ENCODE measurements at regions not wholly inside any gene's neighbourhood (a gene's known extent, or its start where the extent isn't known, plus 50 kb on each side); places are given as distances from the start of the nearest gene placed in this dataset.

DNA sequence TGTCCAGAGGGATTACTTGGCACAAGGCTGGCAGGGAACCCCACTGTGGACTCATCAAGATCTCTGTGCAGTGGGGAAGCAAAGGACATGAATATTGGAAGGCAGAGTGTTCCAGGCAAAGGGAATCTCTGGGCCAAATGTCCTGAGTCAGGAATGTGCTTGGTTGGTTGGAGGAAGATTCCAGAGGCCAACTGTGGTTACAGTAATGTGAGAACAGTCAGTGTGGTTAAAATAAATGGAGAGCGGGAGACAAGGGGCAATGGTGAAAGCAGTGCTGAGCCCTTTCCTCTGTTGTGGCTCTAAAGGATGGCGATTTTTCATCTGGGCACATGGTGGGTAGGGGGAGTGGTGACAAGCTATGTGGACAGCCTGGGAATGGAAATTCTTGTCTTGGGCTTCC is 948.2 kb downstream of the BCL11B start:
- Mint-ChIP-seq H3K4me1 (ENCODE audit: low read depth in 2 of 2) (peaks cover 4 to 6% of the 10 kb centered on the region in 2 donors), H3K36me3 (ENCODE audit: insufficient read depth) (no peaks in the 10 kb centered on the region), H3K4me3 (no peak overlapping the region), H3K27me3 (no peaks in the 10 kb centered on the region), H3K27ac (peak overlapping the region in 1 of 2 donors; percentile 10), H3K9me3 (peaks cover 0 to 2% of the 10 kb centered on the region in 2 donors)
- no peak for DNase-seq
- no peak for ATAC-seq (replicated peaks)

DNA sequence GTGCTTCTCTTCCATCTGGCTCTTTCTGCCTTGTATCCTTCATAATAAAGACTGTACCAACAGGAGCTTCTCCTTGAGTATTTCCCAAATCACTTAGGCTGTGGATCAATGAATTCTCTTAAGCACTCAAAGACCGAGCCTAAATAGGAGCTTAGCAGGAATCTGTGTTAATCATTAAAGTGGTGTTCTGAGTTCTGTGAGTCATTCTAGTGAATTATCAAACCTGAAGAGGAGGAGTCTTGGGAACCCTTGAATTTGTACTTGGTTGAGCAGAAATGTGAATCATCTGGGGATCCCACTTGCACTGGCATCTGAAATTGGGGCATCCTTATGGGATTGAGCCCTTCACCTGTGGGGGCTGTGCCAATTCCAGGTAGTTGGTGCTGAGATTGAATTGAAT is 946.2 kb downstream of the BCL11B start:
- peaks cover 0 to 2% of the 10 kb centered on the region in 2 donors for H3K9me3 Mint-ChIP-seq
- H3K27me3 Mint-ChIP-seq: no peaks in the 10 kb centered on the region
- ATAC-seq (replicated peaks) (no peak), DNase-seq (no peak)
- no peaks in the 10 kb centered on the region for H3K36me3 Mint-ChIP-seq (ENCODE audit: insufficient read depth)
- peaks cover 4 to 6% of the 10 kb centered on the region in 2 donors for H3K4me1 Mint-ChIP-seq (ENCODE audit: low read depth in 2 of 2)
- H3K4me3 Mint-ChIP-seq: no peak overlapping the region
- no peak overlapping the region for H3K27ac Mint-ChIP-seq

DNA sequence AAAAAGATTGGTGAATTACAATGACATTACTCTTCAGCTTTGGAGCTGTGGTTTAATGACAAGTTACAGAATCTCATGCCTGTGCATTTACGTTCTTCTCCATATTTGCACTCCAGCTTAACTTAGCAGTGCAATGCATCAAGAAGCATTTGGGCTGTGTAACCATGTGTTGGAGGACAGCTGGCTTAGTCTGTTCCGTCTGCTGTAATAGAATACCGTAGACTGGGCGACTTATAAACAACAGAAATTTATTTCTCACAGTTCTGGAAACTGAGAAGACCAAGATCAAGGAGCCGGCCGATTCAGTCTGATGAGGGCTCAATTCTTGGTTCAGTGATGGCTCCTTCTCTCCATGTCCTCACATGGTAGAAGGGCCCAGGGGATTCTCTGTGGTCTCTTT is 943.5 kb downstream of the BCL11B start:
- DNase-seq: no peak
- Mint-ChIP-seq H3K4me1 (ENCODE audit: low read depth in 2 of 2) (no peaks in the 10 kb centered on the region), H3K4me3 (no peak overlapping the region), H3K36me3 (ENCODE audit: insufficient read depth) (no peaks in the 10 kb centered on the region), H3K27ac (no peak overlapping the region), H3K27me3 (no peaks in the 10 kb centered on the region), H3K9me3 (peaks cover 0 to 2% of the 10 kb centered on the region in 2 donors)
- no peak for ATAC-seq (replicated peaks)

DNA sequence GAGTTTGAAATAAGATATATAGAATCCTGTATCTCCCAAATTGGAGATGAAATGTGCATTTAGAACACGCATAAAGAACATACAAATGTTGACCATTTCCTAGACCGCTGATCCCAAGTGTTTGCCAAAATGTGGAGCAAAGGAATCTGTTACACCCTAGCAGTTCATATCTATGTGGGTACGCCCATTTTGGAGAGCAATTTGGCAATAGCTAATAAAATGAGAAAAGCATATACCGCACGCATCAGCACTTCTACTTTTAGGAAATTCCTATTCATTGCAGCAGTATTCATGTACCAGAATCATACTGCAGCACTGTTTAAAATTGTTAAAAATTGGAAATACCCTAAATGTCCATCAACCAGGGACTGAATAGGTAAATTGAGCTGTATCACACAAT is 937.8 kb downstream of the BCL11B start:
- Mint-ChIP-seq H3K9me3 (no peaks in the 10 kb centered on the region), H3K27me3 (no peaks in the 10 kb centered on the region), H3K4me1 (ENCODE audit: low read depth in 2 of 2) (no peaks in the 10 kb centered on the region), H3K36me3 (ENCODE audit: insufficient read depth) (no peaks in the 10 kb centered on the region), H3K4me3 (no peak overlapping the region), H3K27ac (no peak overlapping the region)
- DNase-seq: no peak
- ATAC-seq (replicated peaks): no peak

DNA sequence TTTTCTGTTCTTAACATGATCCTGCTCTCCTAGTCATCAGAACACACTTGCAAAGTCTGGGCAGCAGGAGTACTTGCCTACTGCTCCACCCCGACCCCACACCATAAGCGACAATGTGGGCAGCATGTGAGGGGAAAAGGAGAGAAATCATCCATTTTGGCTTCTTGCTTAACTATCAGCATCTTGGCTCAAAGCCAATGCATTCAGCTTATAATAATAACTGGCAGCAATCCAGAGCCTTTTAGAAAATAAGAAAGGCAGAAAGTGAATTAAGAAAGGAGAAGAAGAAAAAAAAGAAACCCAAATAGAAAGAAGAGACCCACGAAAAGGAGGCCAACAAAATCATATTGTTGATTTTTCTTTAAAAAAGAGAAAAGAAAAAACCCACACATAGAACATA is 930.8 kb downstream of the BCL11B start:
- ATAC-seq (replicated peaks): no peak
- no peak overlapping the region for H3K27ac Mint-ChIP-seq
- H3K9me3 Mint-ChIP-seq: no peaks in the 10 kb centered on the region

DNA sequence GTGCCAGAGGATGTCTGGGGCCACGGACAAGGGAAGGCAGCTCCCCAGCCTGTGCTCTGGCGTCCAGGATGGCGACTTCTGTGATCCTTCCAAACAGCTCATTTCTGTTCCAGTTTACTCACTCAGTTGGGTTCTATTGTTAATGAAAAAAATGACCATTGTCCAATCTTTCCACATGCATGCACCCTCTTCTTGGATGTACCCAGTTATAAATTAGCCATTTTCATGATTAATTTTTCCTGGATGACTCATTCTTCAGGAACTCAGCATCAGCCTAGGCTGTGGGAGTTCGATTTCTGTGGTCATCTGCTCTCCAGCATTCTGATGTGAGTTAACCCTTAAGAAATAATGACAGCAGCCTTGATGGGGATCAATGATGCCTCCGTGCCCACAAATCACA is 926.8 kb downstream of the BCL11B start:
- no peak overlapping the region for H3K4me3 Mint-ChIP-seq
- H3K27ac Mint-ChIP-seq: peak overlapping the region in 1 of 2 donors; percentile 25
- DNase-seq: no peak
- peaks cover 4 to 5% of the 10 kb centered on the region in 2 donors for H3K4me1 Mint-ChIP-seq (ENCODE audit: low read depth in 2 of 2)
- no peaks in the 10 kb centered on the region for H3K27me3 Mint-ChIP-seq
- H3K9me3 Mint-ChIP-seq: no peaks in the 10 kb centered on the region
- no peaks in the 10 kb centered on the region for H3K36me3 Mint-ChIP-seq (ENCODE audit: insufficient read depth)
- no peak for ATAC-seq (replicated peaks)

More for the DNA sequence above, 930.8 kb downstream of the BCL11B start:
- Mint-ChIP-seq H3K4me3 (no peak overlapping the region), H3K36me3 (ENCODE audit: insufficient read depth) (no peaks in the 10 kb centered on the region), H3K27me3 (no peaks in the 10 kb centered on the region), H3K4me1 (ENCODE audit: low read depth in 2 of 2) (peaks cover 0 to 3% of the 10 kb centered on the region in 2 donors)
- DNase-seq: no peak

DNA sequence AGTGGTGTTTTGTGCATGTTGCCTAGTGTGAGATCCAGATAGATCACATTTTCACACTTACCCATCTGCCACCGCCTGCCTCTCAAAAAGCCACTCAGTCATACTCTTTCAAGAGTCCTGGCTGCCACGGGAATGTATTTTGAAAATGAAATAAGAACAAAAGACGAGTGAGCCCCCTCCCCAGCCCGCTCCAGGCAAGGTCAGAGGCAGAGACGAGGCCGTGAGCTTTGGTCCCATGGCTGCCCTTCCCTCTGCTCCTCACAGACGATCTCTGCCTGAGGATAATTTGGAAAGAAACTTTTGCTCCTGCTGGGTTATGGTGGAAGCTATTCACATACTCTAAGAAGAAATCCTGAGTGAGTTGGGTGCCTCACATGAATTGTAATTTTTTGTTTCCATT is 924.3 kb downstream of the BCL11B start:
- no peaks in the 10 kb centered on the region for H3K9me3 Mint-ChIP-seq
- H3K27me3 Mint-ChIP-seq: no peaks in the 10 kb centered on the region
- DNase-seq (no peak), ATAC-seq (replicated peaks) (no peak)
- H3K36me3 Mint-ChIP-seq (ENCODE audit: insufficient read depth): no peaks in the 10 kb centered on the region
- H3K4me1 Mint-ChIP-seq (ENCODE audit: low read depth in 2 of 2): peaks cover 6 to 9% of the 10 kb centered on the region in 2 donors
- H3K27ac Mint-ChIP-seq: no peak overlapping the region
- no peak overlapping the region for H3K4me3 Mint-ChIP-seq

DNA sequence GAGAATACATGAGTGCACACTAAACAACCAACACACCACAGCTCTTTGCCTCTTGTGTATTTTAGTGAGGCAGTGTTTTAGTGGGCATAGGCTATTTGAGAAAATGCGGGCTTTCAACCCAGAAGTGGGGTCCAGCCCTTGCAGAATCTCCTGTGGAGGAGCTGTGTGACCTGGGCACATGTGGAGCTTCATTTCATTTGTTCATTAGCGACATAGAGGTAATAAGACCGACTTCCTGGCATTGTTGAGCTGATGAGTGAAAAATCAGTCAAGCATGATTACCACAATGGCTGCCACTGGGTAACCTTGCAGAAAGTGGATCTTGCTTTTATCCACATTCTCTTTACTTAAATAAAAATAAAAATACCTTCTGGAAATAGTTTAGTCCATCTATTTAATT is 923.5 kb downstream of the BCL11B start:
- DNase-seq (no peak), ATAC-seq (replicated peaks) (no peak)
- H3K4me3 Mint-ChIP-seq: no peak overlapping the region
- peaks cover 6 to 9% of the 10 kb centered on the region in 2 donors for H3K4me1 Mint-ChIP-seq (ENCODE audit: low read depth in 2 of 2)
- H3K36me3 Mint-ChIP-seq (ENCODE audit: insufficient read depth): no peaks in the 10 kb centered on the region
- no peak overlapping the region for H3K27ac Mint-ChIP-seq
- H3K9me3 Mint-ChIP-seq: no peaks in the 10 kb centered on the region
- H3K27me3 Mint-ChIP-seq: no peaks in the 10 kb centered on the region

DNA sequence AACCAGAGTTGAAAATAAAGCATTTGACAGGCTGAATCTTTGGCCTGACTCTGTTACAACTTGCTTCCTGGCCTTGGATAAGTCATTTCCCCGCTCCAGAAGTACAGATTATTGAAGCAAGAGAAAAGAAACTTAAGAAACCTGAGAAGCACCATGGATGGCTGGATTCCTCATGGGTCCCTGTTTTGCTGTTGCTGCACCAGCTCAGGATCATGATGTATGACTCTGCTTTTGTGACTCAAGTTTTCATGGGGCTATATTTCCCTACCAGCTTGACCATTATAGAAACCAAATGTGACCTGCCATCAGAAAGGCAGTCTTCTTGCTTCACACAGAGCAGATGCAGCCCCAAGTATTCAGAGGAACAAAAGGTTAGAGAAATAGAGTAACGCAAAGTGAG is 921.8 kb downstream of the BCL11B start:
- H3K36me3 Mint-ChIP-seq (ENCODE audit: insufficient read depth): no peaks in the 10 kb centered on the region
- peaks cover 6 to 9% of the 10 kb centered on the region in 2 donors for H3K4me1 Mint-ChIP-seq (ENCODE audit: low read depth in 2 of 2)
- H3K27me3 Mint-ChIP-seq: no peaks in the 10 kb centered on the region
- peak overlapping the region in 1 of 2 donors; percentile 14 for H3K27ac Mint-ChIP-seq
- no peak overlapping the region for H3K4me3 Mint-ChIP-seq
- DNase-seq (no peak), ATAC-seq (replicated peaks) (no peak)
- H3K9me3 Mint-ChIP-seq: no peaks in the 10 kb centered on the region

DNA sequence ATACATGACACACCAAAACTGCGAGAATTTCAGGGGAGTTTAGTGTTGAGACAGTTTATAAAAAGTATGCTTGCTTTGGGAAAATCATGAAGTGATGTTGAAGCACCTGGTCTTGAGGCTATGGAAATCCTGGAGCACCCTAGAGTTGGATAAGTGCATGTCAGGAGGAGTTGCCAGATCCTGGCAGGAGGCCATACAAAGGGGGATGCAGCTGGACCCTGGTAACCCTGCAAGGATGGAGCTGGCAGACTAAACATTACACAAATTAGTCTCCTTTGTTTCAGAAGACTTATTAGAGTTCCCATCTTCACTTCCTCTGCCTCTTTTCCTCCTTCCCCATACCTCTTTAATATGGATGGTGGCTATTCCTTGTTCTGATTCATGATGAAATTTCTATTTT is 907.0 kb downstream of the BCL11B start:
- Mint-ChIP-seq H3K4me1 (ENCODE audit: low read depth in 2 of 2) (peaks cover 8 to 14% of the 10 kb centered on the region in 2 donors), H3K36me3 (ENCODE audit: insufficient read depth) (no peaks in the 10 kb centered on the region), H3K27me3 (peaks cover 0 to 6% of the 10 kb centered on the region in 2 donors), H3K4me3 (no peak overlapping the region), H3K27ac (no peak overlapping the region), H3K9me3 (peaks cover 0 to 6% of the 10 kb centered on the region in 2 donors)
- no peak for DNase-seq
- no peak for ATAC-seq (replicated peaks)

DNA sequence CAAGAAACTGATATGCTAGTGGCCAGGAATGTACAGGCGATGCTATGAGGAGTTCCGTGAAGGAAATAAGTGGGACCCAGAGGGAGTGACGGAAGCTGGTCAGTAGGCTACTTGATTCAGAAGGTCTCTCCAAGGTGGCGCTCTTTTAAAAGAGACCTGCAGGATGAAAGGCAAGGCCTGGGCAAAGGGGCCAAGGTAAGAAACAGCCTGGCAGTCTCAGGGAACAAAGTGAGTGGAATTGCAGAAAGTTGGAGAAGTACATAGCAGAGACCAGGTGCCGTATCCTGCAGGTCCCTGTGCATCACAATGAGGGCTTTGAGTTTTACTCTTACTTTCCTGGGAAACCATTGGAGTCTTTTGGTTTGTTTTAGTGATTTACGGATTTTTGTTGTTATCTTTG is 905.6 kb downstream of the BCL11B start:
- DNase-seq (no peak), ATAC-seq (replicated peaks) (no peak)
- no peaks in the 10 kb centered on the region for H3K9me3 Mint-ChIP-seq
- peaks cover 5 to 6% of the 10 kb centered on the region in 2 donors for H3K27me3 Mint-ChIP-seq
- no peak overlapping the region for H3K27ac Mint-ChIP-seq
- no peaks in the 10 kb centered on the region for H3K36me3 Mint-ChIP-seq (ENCODE audit: insufficient read depth)
- H3K4me3 Mint-ChIP-seq: no peak overlapping the region
- H3K4me1 Mint-ChIP-seq (ENCODE audit: low read depth in 2 of 2): peaks cover 8 to 14% of the 10 kb centered on the region in 2 donors

DNA sequence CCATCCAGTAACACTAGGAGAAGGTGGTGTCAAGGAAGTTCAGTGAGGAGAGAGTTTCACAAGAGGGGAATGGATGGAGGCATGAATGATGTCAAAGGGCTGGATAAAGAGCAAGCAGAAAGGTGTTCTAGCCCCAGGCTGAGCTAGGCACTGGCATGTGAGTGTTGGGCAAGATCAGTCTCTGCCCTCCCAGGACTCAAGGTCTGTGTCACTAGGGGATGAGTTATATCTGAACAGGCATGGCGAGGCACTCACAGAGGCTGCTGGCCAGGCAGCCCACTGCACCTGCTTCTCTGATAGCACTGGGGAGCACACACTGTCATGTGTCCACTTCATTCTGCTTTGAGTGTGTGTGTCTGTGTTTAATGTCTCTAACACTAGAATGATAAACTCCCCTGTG is 903.8 kb downstream of the BCL11B start:
- no peak overlapping the region for H3K4me3 Mint-ChIP-seq
- ATAC-seq (replicated peaks): no peak
- DNase-seq: no peak
- peaks cover 5 to 6% of the 10 kb centered on the region in 2 donors for H3K27me3 Mint-ChIP-seq
- H3K4me1 Mint-ChIP-seq (ENCODE audit: low read depth in 2 of 2): peaks cover 8 to 14% of the 10 kb centered on the region in 2 donors
- no peaks in the 10 kb centered on the region for H3K36me3 Mint-ChIP-seq (ENCODE audit: insufficient read depth)
- no peaks in the 10 kb centered on the region for H3K9me3 Mint-ChIP-seq
- H3K27ac Mint-ChIP-seq: no peak overlapping the region

DNA sequence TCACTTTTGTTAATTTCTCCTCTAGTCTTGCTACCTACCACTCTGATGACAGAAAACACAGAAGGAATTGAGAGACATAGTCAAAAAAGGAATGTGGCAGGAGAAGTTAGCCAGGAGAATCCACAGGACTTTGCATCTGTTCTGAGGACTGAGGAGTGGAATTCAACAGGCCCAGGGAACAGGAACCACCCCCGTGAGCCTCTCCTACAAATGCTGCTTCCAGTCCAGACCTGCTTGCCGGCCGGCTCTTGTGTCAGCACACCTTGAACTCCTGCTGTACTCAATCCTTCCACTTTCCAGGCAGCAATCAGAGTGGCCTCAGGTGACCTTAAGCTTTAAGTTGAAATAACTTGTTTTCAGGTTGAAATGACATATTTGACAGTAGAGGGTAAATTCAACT is 903.1 kb downstream of the BCL11B start:
- H3K27ac Mint-ChIP-seq: no peak overlapping the region
- DNase-seq (no peak), ATAC-seq (replicated peaks) (no peak)
- no peaks in the 10 kb centered on the region for H3K36me3 Mint-ChIP-seq (ENCODE audit: insufficient read depth)
- no peaks in the 10 kb centered on the region for H3K9me3 Mint-ChIP-seq
- peaks cover 8 to 14% of the 10 kb centered on the region in 2 donors for H3K4me1 Mint-ChIP-seq (ENCODE audit: low read depth in 2 of 2)
- H3K27me3 Mint-ChIP-seq: peaks cover 5 to 6% of the 10 kb centered on the region in 2 donors
- no peak overlapping the region for H3K4me3 Mint-ChIP-seq

DNA sequence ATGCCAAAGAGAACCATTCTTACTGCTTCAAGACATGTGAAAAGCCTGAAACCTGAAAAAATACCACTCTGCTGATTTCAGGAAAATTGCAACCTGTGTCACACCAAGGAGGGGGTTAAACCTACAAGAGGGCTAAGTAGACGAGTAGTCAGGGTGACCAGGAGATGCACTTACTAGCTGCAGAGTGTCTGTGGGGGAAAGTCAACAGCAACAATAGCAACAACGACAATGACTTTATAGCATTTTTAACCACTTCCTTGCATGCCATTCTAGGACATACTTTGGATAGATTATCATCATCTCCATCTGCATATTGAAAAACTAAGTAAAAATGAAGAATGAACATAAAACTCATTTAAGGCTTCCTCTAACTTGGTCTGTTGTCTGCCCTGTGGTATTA is 902.7 kb downstream of the BCL11B start:
- no peak overlapping the region for H3K4me3 Mint-ChIP-seq
- no peak overlapping the region for H3K27ac Mint-ChIP-seq
- H3K4me1 Mint-ChIP-seq (ENCODE audit: low read depth in 2 of 2): peaks cover 8 to 14% of the 10 kb centered on the region in 2 donors
- DNase-seq: no peak
- H3K9me3 Mint-ChIP-seq: no peaks in the 10 kb centered on the region
- no peak for ATAC-seq (replicated peaks)
- no peaks in the 10 kb centered on the region for H3K36me3 Mint-ChIP-seq (ENCODE audit: insufficient read depth)
- H3K27me3 Mint-ChIP-seq: peaks cover 5 to 6% of the 10 kb centered on the region in 2 donors

DNA sequence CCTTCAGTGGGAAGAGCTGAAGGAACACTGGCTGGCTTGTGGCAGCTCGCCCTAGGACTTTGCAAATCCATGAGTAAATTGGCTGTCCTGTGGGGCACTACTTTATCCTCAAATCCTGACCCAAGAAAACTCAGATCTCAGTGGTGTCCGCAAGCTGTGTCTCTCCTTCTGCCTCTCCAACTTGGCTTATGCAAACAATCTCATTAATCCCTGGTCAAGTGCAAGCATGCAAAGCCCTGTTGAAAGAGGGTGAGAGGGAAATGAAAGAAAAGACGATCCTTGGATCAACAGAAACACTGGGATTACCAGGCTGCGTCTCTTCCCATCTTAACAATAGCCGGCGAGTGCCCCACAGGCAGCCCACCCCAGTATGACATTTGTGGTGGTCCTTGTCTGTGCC is 901.6 kb downstream of the BCL11B start:
- ATAC-seq (replicated peaks) (no peak), DNase-seq (no peak)
- H3K27ac Mint-ChIP-seq: no peak overlapping the region
- no peak overlapping the region for H3K4me3 Mint-ChIP-seq
- no peaks in the 10 kb centered on the region for H3K9me3 Mint-ChIP-seq
- H3K27me3 Mint-ChIP-seq: peaks cover 5 to 6% of the 10 kb centered on the region in 2 donors
- peaks cover 8 to 18% of the 10 kb centered on the region in 2 donors for H3K4me1 Mint-ChIP-seq (ENCODE audit: low read depth in 2 of 2)
- no peaks in the 10 kb centered on the region for H3K36me3 Mint-ChIP-seq (ENCODE audit: insufficient read depth)
